ENCODE measurements at regions not wholly inside any gene's neighbourhood (a gene's known extent, or its start where the extent isn't known, plus 50 kb on each side); places are given as distances from the start of the nearest gene placed in this dataset.
"Not testable (repeated sequence)": the region's sequence is repeated elsewhere in the genome, so short reads cannot be mapped to it uniquely, and the experiment has no call there.

GRCh38 chr16:50497592-50497991, 50.6 kb upstream of the NKD1 start:
- DNase-seq = no peak

- no peak for DNase-seq
Observed at GRCh38 chr16:50496990-50497389, 51.2 kb upstream of the NKD1 start.

- DNase-seq = no peak
Observed at GRCh38 chr16:50495673-50496072, 52.5 kb upstream of the NKD1 start.

- DNase-seq = no peak
Observed at GRCh38 chr16:50494501-50495491, 53.4 kb upstream of the NKD1 start.

- no peak for DNase-seq
Observed at GRCh38 chr16:50491516-50491915, 56.7 kb upstream of the NKD1 start.

GRCh38 chr16:50490828-50491227, 57.4 kb upstream of the NKD1 start:
- DNase-seq = no peak

- DNase-seq = no peak
Observed at GRCh38 chr16:50489182-50489581, 59.0 kb upstream of the NKD1 start.

GRCh38 chr16:50487528-50487927, 60.7 kb upstream of the NKD1 start:
- no peak for DNase-seq

GRCh38 chr16:50486162-50486561, 62.0 kb upstream of the NKD1 start:
- not testable (repeated sequence) for DNase-seq

- DNase-seq = no peak
Observed at GRCh38 chr16:50485232-50485631, 63.0 kb upstream of the NKD1 start.

- no peak for DNase-seq
Observed at GRCh38 chr16:50482271-50482670, 65.9 kb upstream of the NKD1 start.

GRCh38 chr16:50480206-50480605, 68.0 kb upstream of the NKD1 start:
- DNase-seq = no peak

GRCh38 chr16:50479771-50480170, 68.4 kb upstream of the NKD1 start:
- DNase-seq = no peak

- DNase-seq = peak; percentile 54
Observed at GRCh38 chr16:50478773-50479149, 69.4 kb upstream of the NKD1 start.

GRCh38 chr16:50478075-50478772, 70.0 kb upstream of the NKD1 start:
- peak; percentile 54 for DNase-seq

- no peak for DNase-seq
Observed at GRCh38 chr16:50476486-50477255, 71.5 kb upstream of the NKD1 start.

GRCh38 chr16:50475170-50475569, 73.0 kb upstream of the NKD1 start:
- no peak for DNase-seq

GRCh38 chr16:50474138-50474537, 74.1 kb upstream of the NKD1 start:
- DNase-seq = no peak

GRCh38 chr16:50473356-50473945, 74.7 kb upstream of the NKD1 start:
- no peak for DNase-seq

GRCh38 chr16:50472472-50472871, 75.7 kb upstream of the NKD1 start:
- DNase-seq = no peak

- DNase-seq = no peak
Observed at GRCh38 chr16:50470687-50471086, 77.5 kb upstream of the NKD1 start.

GRCh38 chr16:50469744-50470321, 78.4 kb upstream of the NKD1 start:
- DNase-seq = no peak
